ENCODE measurements at regions not wholly inside any gene's neighbourhood (a gene's known extent, or its start where the extent isn't known, plus 50 kb on each side); places are given as distances from the start of the nearest gene placed in this dataset.

DNA sequence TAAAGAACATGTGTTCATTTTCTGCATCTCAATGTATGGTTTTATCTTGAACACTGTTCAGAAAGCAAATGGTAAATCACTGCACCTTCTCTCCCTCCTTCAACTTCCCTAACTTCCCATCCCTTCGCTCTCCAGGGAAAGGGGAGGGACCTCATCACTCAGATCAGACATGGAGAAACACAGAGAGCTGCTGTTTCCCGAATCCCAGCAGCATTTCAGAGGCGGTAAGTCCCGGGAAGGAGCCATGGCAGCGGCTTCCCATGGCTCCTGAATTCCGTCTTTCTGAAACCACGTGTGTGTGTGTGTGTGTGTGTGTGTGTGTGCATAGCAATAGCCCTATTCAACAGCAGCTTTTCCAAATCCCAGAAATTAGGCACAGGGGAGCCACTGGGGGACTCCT is 125.4 kb upstream of the TMCC3 start:
- no peak overlapping the region for H2AFZ ChIP-seq (ENCODE audit: low read depth, low read length, severe bottlenecking)
- no peaks in the 10 kb centered on the region for H3F3A ChIP-seq (ENCODE audit: insufficient read depth)
- no peak for TF ChIP-seq EZH2phosphoT487 (conservative IDR thresholded peaks at IDR 0.05; ENCODE audit: low read length)
- no peak for TF ChIP-seq CTCF (IDR thresholded peaks at IDR 0.05; ENCODE audit: insufficient read depth, low read length, poor library complexity, severe bottlenecking)
- H4K20me1 ChIP-seq (ENCODE audit: low read depth, low read length): no peaks in the 10 kb centered on the region
- H3K4me3 ChIP-seq (ENCODE audit: insufficient read depth, low read length, poor library complexity, severe bottlenecking): no peak overlapping the region
- H3K36me3 ChIP-seq (ENCODE audit: low read length): no peaks in the 10 kb centered on the region
- no peak overlapping the region for H3K4me2 ChIP-seq (ENCODE audit: low read depth, low read length, poor library complexity, severe bottlenecking)
- no peak overlapping the region for H3K9ac ChIP-seq (ENCODE audit: low read length)
- H3K9me2 ChIP-seq (replicated peaks; ENCODE audit: insufficient read depth, low read length): no peaks in the 10 kb centered on the region
- H3K27ac ChIP-seq (ENCODE audit: low read depth, low read length): no peak overlapping the region
- H3K9me3 ChIP-seq (ENCODE audit: insufficient read depth, low read length): no peaks in the 10 kb centered on the region
- H3K79me2 ChIP-seq (ENCODE audit: insufficient read depth, low read length): no peaks in the 10 kb centered on the region
- H3K27me3 ChIP-seq (ENCODE audit: low read length): no peaks in the 10 kb centered on the region

GRCh38 chr12:94771741-94772140 is 121.4 kb upstream of the TMCC3 start:
- Histone ChIP-seq H3K36me3 (ENCODE audit: low read length) (no peaks in the 10 kb centered on the region), H2AFZ (ENCODE audit: low read depth, low read length, severe bottlenecking) (no peak overlapping the region), H3K9me2 (replicated peaks; ENCODE audit: insufficient read depth, low read length) (no peaks in the 10 kb centered on the region), H3K4me2 (ENCODE audit: low read depth, low read length, poor library complexity, severe bottlenecking) (no peak overlapping the region), H3K4me3 (ENCODE audit: insufficient read depth, low read length, poor library complexity, severe bottlenecking) (no peak overlapping the region), H3K9me3 (ENCODE audit: insufficient read depth, low read length) (no peaks in the 10 kb centered on the region), H4K20me1 (ENCODE audit: low read depth, low read length) (no peaks in the 10 kb centered on the region), H3K27ac (ENCODE audit: low read depth, low read length) (no peak overlapping the region), H3F3A (ENCODE audit: insufficient read depth) (peaks cover 15% of the 10 kb centered on the region), H3K9ac (ENCODE audit: low read length) (no peak overlapping the region), H3K27me3 (ENCODE audit: low read length) (no peaks in the 10 kb centered on the region), H3K79me2 (ENCODE audit: insufficient read depth, low read length) (no peaks in the 10 kb centered on the region)
- TF ChIP-seq EZH2phosphoT487 (conservative IDR thresholded peaks at IDR 0.05; ENCODE audit: low read length): no peak
- no peak for TF ChIP-seq CTCF (IDR thresholded peaks at IDR 0.05; ENCODE audit: insufficient read depth, low read length, poor library complexity, severe bottlenecking)

DNA sequence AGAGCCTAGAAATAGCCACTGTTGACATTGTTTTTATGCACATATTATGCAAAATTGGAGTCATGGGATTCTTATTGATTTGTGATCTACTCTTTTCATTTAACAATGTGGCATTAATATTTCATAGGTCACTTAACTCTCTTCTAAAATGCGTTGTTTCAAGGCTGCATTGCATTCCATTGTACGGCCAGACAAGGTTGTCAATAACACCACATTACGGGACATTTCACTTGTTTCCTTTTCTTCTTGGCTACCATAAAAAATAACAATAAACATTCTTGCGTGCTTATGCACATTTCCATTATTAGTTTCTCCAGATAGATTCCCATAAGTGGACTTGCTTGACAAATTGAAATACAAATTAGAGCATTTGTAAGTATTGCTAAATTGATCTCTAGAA is 120.8 kb upstream of the TMCC3 start:
- no peak for TF ChIP-seq EZH2phosphoT487 (conservative IDR thresholded peaks at IDR 0.05; ENCODE audit: low read length)
- Histone ChIP-seq H2AFZ (ENCODE audit: low read depth, low read length, severe bottlenecking) (no peak overlapping the region), H3K9ac (ENCODE audit: low read length) (no peak overlapping the region), H3K9me2 (replicated peaks; ENCODE audit: insufficient read depth, low read length) (no peaks in the 10 kb centered on the region), H3K27ac (ENCODE audit: low read depth, low read length) (no peak overlapping the region), H3F3A (ENCODE audit: insufficient read depth) (peaks cover 15% of the 10 kb centered on the region), H4K20me1 (ENCODE audit: low read depth, low read length) (no peaks in the 10 kb centered on the region), H3K79me2 (ENCODE audit: insufficient read depth, low read length) (no peaks in the 10 kb centered on the region), H3K4me2 (ENCODE audit: low read depth, low read length, poor library complexity, severe bottlenecking) (no peak overlapping the region), H3K36me3 (ENCODE audit: low read length) (no peaks in the 10 kb centered on the region), H3K4me3 (ENCODE audit: insufficient read depth, low read length, poor library complexity, severe bottlenecking) (no peak overlapping the region), H3K27me3 (ENCODE audit: low read length) (no peaks in the 10 kb centered on the region), H3K9me3 (ENCODE audit: insufficient read depth, low read length) (no peaks in the 10 kb centered on the region)

GRCh38 chr12:94770791-94771190 is 120.4 kb upstream of the TMCC3 start:
- Histone ChIP-seq H3K27ac (ENCODE audit: low read depth, low read length) (no peak overlapping the region), H3K9me2 (replicated peaks; ENCODE audit: insufficient read depth, low read length) (no peaks in the 10 kb centered on the region), H3K36me3 (ENCODE audit: low read length) (no peaks in the 10 kb centered on the region), H4K20me1 (ENCODE audit: low read depth, low read length) (no peaks in the 10 kb centered on the region), H3F3A (ENCODE audit: insufficient read depth) (peaks cover 15% of the 10 kb centered on the region), H2AFZ (ENCODE audit: low read depth, low read length, severe bottlenecking) (no peak overlapping the region), H3K9me3 (ENCODE audit: insufficient read depth, low read length) (no peaks in the 10 kb centered on the region), H3K79me2 (ENCODE audit: insufficient read depth, low read length) (no peaks in the 10 kb centered on the region), H3K9ac (ENCODE audit: low read length) (no peak overlapping the region), H3K4me2 (ENCODE audit: low read depth, low read length, poor library complexity, severe bottlenecking) (no peak overlapping the region), H3K4me3 (ENCODE audit: insufficient read depth, low read length, poor library complexity, severe bottlenecking) (no peak overlapping the region), H3K27me3 (ENCODE audit: low read length) (no peaks in the 10 kb centered on the region)
- TF ChIP-seq CTCF (IDR thresholded peaks at IDR 0.05; ENCODE audit: insufficient read depth, low read length, poor library complexity, severe bottlenecking) (no peak), EZH2phosphoT487 (conservative IDR thresholded peaks at IDR 0.05; ENCODE audit: low read length) (no peak)
